Gastrocnemius medialis (tissue), 4 donors: ENCODE measurements at regions not wholly inside any gene's neighbourhood (a gene's known extent, or its start where the extent isn't known, plus 50 kb on each side); places are given as distances from the start of the nearest gene placed in this dataset.
"Not testable (repeated sequence)": the region's sequence is repeated elsewhere in the genome, so short reads cannot be mapped to it uniquely, and the experiment has no call there.

ENCODE experiments used
- POLR2A ChIP-seq, 2 donors: fragments of 450-650 bp; IDR thresholded peaks; one replicate each; pipeline ENCODE4 v1.6.1; 2017; ENCODE audit warnings: antibody characterized with exemption in 2 of 2, mild to moderate bottlenecking in 2 of 2, moderate library complexity in 2 of 2
- TF ChIP-seq, protein P1 (sequence below), 5 experiments: fragments of 450-650 bp in 3 of 5; fragments of 200-600 bp in 2 of 5; sonication (generic) in 2 of 5; IDR thresholded peaks in 4 of 5; conservative IDR thresholded peaks in 1 of 5; 1 replicate in 4 of 5; 2 replicates in 1 of 5; pipeline ENCODE4 v1.5.1; 2016 to 2019; ENCODE audit warnings: antibody characterized with exemption in 5 of 5, mild to moderate bottlenecking in 3 of 5, moderate library complexity in 3 of 5

GRCh38 chr12:74016324-74016723, 521.3 kb upstream of the ATXN7L3B start:
- TF ChIP-seq, protein P1, sequence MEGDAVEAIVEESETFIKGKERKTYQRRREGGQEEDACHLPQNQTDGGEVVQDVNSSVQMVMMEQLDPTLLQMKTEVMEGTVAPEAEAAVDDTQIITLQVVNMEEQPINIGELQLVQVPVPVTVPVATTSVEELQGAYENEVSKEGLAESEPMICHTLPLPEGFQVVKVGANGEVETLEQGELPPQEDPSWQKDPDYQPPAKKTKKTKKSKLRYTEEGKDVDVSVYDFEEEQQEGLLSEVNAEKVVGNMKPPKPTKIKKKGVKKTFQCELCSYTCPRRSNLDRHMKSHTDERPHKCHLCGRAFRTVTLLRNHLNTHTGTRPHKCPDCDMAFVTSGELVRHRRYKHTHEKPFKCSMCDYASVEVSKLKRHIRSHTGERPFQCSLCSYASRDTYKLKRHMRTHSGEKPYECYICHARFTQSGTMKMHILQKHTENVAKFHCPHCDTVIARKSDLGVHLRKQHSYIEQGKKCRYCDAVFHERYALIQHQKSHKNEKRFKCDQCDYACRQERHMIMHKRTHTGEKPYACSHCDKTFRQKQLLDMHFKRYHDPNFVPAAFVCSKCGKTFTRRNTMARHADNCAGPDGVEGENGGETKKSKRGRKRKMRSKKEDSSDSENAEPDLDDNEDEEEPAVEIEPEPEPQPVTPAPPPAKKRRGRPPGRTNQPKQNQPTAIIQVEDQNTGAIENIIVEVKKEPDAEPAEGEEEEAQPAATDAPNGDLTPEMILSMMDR (IDR thresholded peaks at IDR 0.05 in 4 of 5, conservative IDR thresholded peaks at IDR 0.05 in 1 of 5): not testable (repeated sequence)
- not testable (repeated sequence) for TF ChIP-seq POLR2A (IDR thresholded peaks at IDR 0.05)
